ENCODE measurements at regions not wholly inside any gene's neighbourhood (a gene's known extent, or its start where the extent isn't known, plus 50 kb on each side); places are given as distances from the start of the nearest gene placed in this dataset.

GRCh38 chr4:46441136-46441859 is 51.4 kb upstream of the GABRA2 start:
- TF ChIP-seq POLR2AphosphoS5 (IDR thresholded peaks at IDR 0.05; ENCODE audit: borderline replicate concordance, low read depth, low read length): no peak
- TF ChIP-seq EZH2 (IDR thresholded peaks at IDR 0.05): no peak
- TF ChIP-seq FOXP2 (optimal IDR thresholded peaks at IDR 0.05; ENCODE audit: control extremely low read depth, extremely low read length, insufficient read depth): no peak

All from SK-N-MC (cell line).